ENCODE measurements at regions not wholly inside any gene's neighbourhood (a gene's known extent, or its start where the extent isn't known, plus 50 kb on each side); places are given as distances from the start of the nearest gene placed in this dataset.

GRCh38 chr12:34302131-34302885 lies 280.0 kb downstream of the ALG10 start:
- Histone ChIP-seq H3K36me3 (ENCODE audit: control insufficient read depth in 2 of 2, extremely low read depth in 1 of 2, insufficient read depth in 2 of 2, low read length in 2 of 2) (no peaks in the 10 kb centered on the region), H3K79me2 (ENCODE audit: control insufficient read depth, insufficient read depth, low read length) (no peaks in the 10 kb centered on the region), H3K27me3 (ENCODE audit: control insufficient read depth in 2 of 2, insufficient read depth in 2 of 2, low read length in 2 of 2) (no peaks in the 10 kb centered on the region), H2AFZ (ENCODE audit: low read depth, low read length) (no peak overlapping the region), H3K27ac (ENCODE audit: insufficient read depth, low read depth, low read length) (no peak overlapping the region), H3K4me2 (ENCODE audit: insufficient read depth, low read length) (no peak overlapping the region), H3K4me1 (ENCODE audit: control insufficient read depth, extremely low read depth, insufficient read depth, low read length) (no peaks in the 10 kb centered on the region), H4K20me1 (replicated peaks; ENCODE audit: control insufficient read depth, extremely low read depth, insufficient read depth, low read length) (no peaks in the 10 kb centered on the region), H3K4me3 (replicated peaks in 1 of 3; ENCODE audit: insufficient read depth in 1 of 3, low read depth in 1 of 3, low read length in 3 of 3) (no peak overlapping the region), H3K9me3 (replicated peaks; ENCODE audit: control insufficient read depth, insufficient read depth, low read length) (peaks cover 1% of the 10 kb centered on the region), H3K9ac (replicated peaks; ENCODE audit: extremely low read depth, insufficient read depth, low read length) (no peak overlapping the region), H3K9me1 (replicated peaks; ENCODE audit: control insufficient read depth, extremely low read depth, insufficient read depth, low read length) (no peaks in the 10 kb centered on the region)
- BruUV-seq (replicated peaks): no TSS peak
- CTCF ChIA-PET: no interaction called here
- FAIRE-seq (no peak), DNase-seq (ENCODE audit: low read depth, low spot score) (no peak)
- TF ChIP-seq EZH2 (IDR thresholded peaks at IDR 0.05; ENCODE audit: borderline replicate concordance, low read depth, low read length, severe bottlenecking) (no peak), CTCF (IDR thresholded peaks at IDR 0.05; ENCODE audit: extremely low read depth in 1 of 2, insufficient read depth in 1 of 2, low read depth in 1 of 2, low read length in 2 of 2) (no peak)
- intact Hi-C loops (cut with micrococcal nuclease) (no loop called here), dilution Hi-C loops (cut with MboI; ENCODE audit: extremely low pct_ligation_motif_present, low sequenced_read_pairs) (no loop called here)
- POLR2A ChIA-PET: no interaction called here

DNA sequence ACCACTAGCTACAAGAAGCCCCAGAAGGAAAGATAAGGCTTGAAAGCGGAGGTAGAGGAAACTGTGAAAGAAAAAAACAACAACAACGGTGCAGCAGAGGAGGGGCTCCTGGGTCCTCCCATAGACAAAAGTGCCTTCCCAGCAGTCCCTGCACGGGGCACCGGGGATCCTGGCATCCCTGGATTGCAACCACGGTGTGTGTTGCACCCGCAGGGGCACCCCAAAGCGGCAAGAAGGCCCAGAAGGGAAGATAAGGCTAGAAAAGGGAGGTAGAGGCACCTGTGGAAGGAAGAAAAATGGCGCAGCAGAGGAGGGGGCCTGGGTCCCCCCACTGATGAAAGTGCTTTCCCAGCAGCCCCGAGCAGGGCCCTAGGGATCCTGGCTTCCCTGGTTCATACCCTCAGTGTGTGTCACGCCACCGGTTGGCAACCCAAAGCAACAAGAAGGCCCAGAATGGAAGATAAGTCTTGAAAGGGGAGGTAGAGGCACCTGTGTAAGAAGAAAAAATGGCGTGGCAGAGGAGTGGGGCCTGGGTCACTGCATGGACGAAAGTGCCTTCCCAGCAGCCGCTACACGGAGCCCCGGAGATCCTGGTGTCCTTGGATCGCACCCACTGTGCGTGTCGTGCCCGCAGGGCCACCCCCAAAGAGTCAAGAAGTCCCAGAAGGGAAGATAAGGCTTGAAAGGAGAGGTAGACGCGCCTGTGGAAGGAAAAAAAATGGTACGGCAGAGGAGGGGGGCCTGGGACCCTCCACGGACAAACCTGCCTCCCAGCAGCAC lies 281.0 kb downstream of the ALG10 start:
- H2AFZ ChIP-seq (ENCODE audit: low read depth, low read length): no peak overlapping the region
- intact Hi-C loops (cut with micrococcal nuclease): no loop called here
- H4K20me1 ChIP-seq (replicated peaks; ENCODE audit: control insufficient read depth, extremely low read depth, insufficient read depth, low read length): no peaks in the 10 kb centered on the region
- H3K4me3 ChIP-seq (replicated peaks in 1 of 3; ENCODE audit: insufficient read depth in 1 of 3, low read depth in 1 of 3, low read length in 3 of 3): no peak overlapping the region
- dilution Hi-C loops (cut with MboI; ENCODE audit: extremely low pct_ligation_motif_present, low sequenced_read_pairs): no loop called here
- ChIA-PET CTCF (no interaction called here), POLR2A (no interaction called here)
- H3K36me3 ChIP-seq (ENCODE audit: control insufficient read depth in 2 of 2, extremely low read depth in 1 of 2, insufficient read depth in 2 of 2, low read length in 2 of 2): no peaks in the 10 kb centered on the region
- peaks cover 1% of the 10 kb centered on the region for H3K9me3 ChIP-seq (replicated peaks; ENCODE audit: control insufficient read depth, insufficient read depth, low read length)
- H3K4me1 ChIP-seq (ENCODE audit: control insufficient read depth, extremely low read depth, insufficient read depth, low read length): no peaks in the 10 kb centered on the region
- H3K9me1 ChIP-seq (replicated peaks; ENCODE audit: control insufficient read depth, extremely low read depth, insufficient read depth, low read length): no peaks in the 10 kb centered on the region
- DNase-seq (ENCODE audit: low read depth, low spot score) (no peak), FAIRE-seq (no peak)
- BruUV-seq (replicated peaks): no TSS peak
- no peaks in the 10 kb centered on the region for H3K27me3 ChIP-seq (ENCODE audit: control insufficient read depth in 2 of 2, insufficient read depth in 2 of 2, low read length in 2 of 2)
- no peak overlapping the region for H3K9ac ChIP-seq (replicated peaks; ENCODE audit: extremely low read depth, insufficient read depth, low read length)
- H3K79me2 ChIP-seq (ENCODE audit: control insufficient read depth, insufficient read depth, low read length): no peaks in the 10 kb centered on the region
- TF ChIP-seq CTCF (IDR thresholded peaks at IDR 0.05; ENCODE audit: extremely low read depth in 1 of 2, insufficient read depth in 1 of 2, low read depth in 1 of 2, low read length in 2 of 2) (no peak), POLR2AphosphoS5 (IDR thresholded peaks at IDR 0.05; ENCODE audit: insufficient read depth, low read depth, low read length) (no peak), EZH2 (IDR thresholded peaks at IDR 0.05; ENCODE audit: borderline replicate concordance, low read depth, low read length, severe bottlenecking) (no peak), MYC (IDR thresholded peaks at IDR 0.05; ENCODE audit: low read depth, low read length) (no peak), FOS (IDR thresholded peaks at IDR 0.05; ENCODE audit: borderline replicate concordance, insufficient read depth, low read length) (no peak), POLR2A (IDR thresholded peaks at IDR 0.05; ENCODE audit: low read depth, low read length) (no peak), GATA2 (IDR thresholded peaks at IDR 0.05; ENCODE audit: insufficient read depth, insufficient read length, low read depth, low read length) (no peak), JUN (IDR thresholded peaks at IDR 0.05; ENCODE audit: borderline replicate concordance, insufficient read depth, insufficient read length, low read depth) (no peak)
- TF ChIP-seq, protein P1, sequence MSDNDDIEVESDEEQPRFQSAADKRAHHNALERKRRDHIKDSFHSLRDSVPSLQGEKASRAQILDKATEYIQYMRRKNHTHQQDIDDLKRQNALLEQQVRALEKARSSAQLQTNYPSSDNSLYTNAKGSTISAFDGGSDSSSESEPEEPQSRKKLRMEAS (IDR thresholded peaks at IDR 0.05; ENCODE audit: insufficient read depth, insufficient read length): no peak
- H3K4me2 ChIP-seq (ENCODE audit: insufficient read depth, low read length): no peak overlapping the region
- no peak overlapping the region for H3K27ac ChIP-seq (ENCODE audit: insufficient read depth, low read depth, low read length)
